ENCODE measurements at regions not wholly inside any gene's neighbourhood (a gene's known extent, or its start where the extent isn't known, plus 50 kb on each side); places are given as distances from the start of the nearest gene placed in this dataset.
A peak's percentile ranks its signal among the peaks of the same experiment; 100 is the strongest.

DNA sequence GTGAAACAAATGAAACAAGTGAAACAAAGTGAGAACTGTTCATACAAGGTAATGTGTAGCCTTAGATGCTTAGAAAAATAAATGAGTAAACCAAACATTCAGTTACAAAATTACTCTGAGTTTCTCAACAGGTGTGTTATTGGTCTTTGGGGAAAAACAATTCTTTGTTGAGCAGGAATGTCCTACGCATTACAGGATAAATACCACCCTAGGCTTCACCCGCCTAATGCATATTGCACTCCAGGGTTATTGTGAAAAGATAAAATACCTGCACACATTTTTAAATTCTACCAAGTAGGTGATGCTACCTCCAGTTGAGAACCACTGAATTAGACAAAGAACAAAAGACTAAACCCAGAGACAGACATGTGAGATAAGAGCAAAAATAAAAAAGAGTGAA, 72.2 kb downstream of the ADAMTS1 start:
- no peaks in the 10 kb centered on the region for H3K4me1 ChIP-seq (ENCODE audit: control extremely low read depth in 1 of 4, control insufficient read depth in 4 of 4, insufficient read depth in 4 of 4, low read length in 3 of 4)
- H3K36me3 ChIP-seq (ENCODE audit: control insufficient read depth in 4 of 4, insufficient read depth in 4 of 4, low read length in 3 of 4), result no peaks in the 10 kb centered on the region
- no peak overlapping the region for H3K4me3 ChIP-seq (ENCODE audit: control insufficient read depth in 1 of 7, extremely low read depth in 1 of 7, insufficient read depth in 4 of 7, low read depth in 2 of 7, low read length in 6 of 7)
- no CpG with 5 or more reads among the region's 2 CpGs for WGBS (ENCODE audit: insufficient coverage)
- no peak overlapping the region for H3K27ac ChIP-seq (ENCODE audit: insufficient read depth in 1 of 2, low read depth in 1 of 2, low read length in 2 of 2, poor library complexity in 1 of 2, severe bottlenecking in 2 of 2)
- H3K9me3 ChIP-seq (ENCODE audit: control extremely low read depth in 1 of 5, control insufficient read depth in 4 of 5, insufficient read depth in 2 of 5, low read depth in 1 of 5, low read length in 4 of 5), result peaks cover 0 to 1% (median 0%) of the 10 kb centered on the region in 5 experiments
- CTCF ChIA-PET, result no interaction called here
- no peak for DNase-seq
- H3K27me3 ChIP-seq (replicated peaks in 2 of 5; ENCODE audit: control insufficient read depth in 4 of 5, insufficient read depth in 5 of 5, low read length in 4 of 5), result no peaks in the 10 kb centered on the region
- POLR2A ChIA-PET, result no interaction called here

- peak; percentile 36 to 61 (median 55) for DNase-seq
- H3K4me1 ChIP-seq (ENCODE audit: control extremely low read depth in 1 of 4, control insufficient read depth in 4 of 4, insufficient read depth in 4 of 4, low read length in 3 of 4), result no peaks in the 10 kb centered on the region
- H3K27me3 ChIP-seq (replicated peaks in 2 of 5; ENCODE audit: control insufficient read depth in 4 of 5, insufficient read depth in 5 of 5, low read length in 4 of 5), result no peaks in the 10 kb centered on the region
- POLR2A ChIA-PET, result no interaction called here
- H3K4me3 ChIP-seq (ENCODE audit: control insufficient read depth in 1 of 7, extremely low read depth in 1 of 7, insufficient read depth in 4 of 7, low read depth in 2 of 7, low read length in 6 of 7), result no peak overlapping the region
- H3K9me3 ChIP-seq (ENCODE audit: control extremely low read depth in 1 of 5, control insufficient read depth in 4 of 5, insufficient read depth in 2 of 5, low read depth in 1 of 5, low read length in 4 of 5), result no peaks in the 10 kb centered on the region
- CTCF ChIA-PET, result interaction anchor here (0.9 to 1.6 kb wide), 3 partner anchors 11 to 1976 kb away, joined by 4 to 5 read pairs (median 4); no protein-coding TSS in a partner anchor
- WGBS (ENCODE audit: insufficient coverage), result 0% methylated on average over 2 of the region's 6 CpGs
- H3K27ac ChIP-seq (ENCODE audit: insufficient read depth in 1 of 2, low read depth in 1 of 2, low read length in 2 of 2, poor library complexity in 1 of 2, severe bottlenecking in 2 of 2), result no peak overlapping the region
- H3K36me3 ChIP-seq (ENCODE audit: control insufficient read depth in 4 of 4, insufficient read depth in 4 of 4, low read length in 3 of 4), result no peaks in the 10 kb centered on the region
Observed at GRCh38 chr21:26769613-26770188, 75.5 kb downstream of the ADAMTS1 start.

DNA sequence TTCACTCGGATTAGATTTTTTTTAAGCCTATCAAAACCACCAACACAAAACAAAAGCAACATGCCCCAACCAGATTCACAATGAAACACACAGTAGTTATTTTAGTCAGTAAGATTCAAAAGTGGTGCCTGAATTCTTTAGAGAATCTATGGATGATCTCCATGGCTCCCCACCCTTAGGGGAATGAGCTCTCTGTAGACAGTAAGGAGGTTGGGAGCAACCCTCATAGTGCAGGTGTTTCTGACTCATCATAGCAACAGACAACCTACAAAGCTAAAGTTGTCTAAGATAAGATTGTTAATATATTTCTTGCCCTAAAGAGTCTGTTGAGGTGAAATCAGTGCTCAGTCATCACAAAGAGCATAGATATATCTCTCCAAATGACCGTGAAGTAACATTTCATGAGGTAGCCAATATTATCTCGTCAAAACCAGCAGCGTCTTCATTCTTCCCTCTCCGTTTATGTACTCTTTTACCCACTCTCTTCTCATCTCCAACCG, 78.3 kb downstream of the ADAMTS1 start:
- no peaks in the 10 kb centered on the region for H3K36me3 ChIP-seq (ENCODE audit: control insufficient read depth in 4 of 4, insufficient read depth in 4 of 4, low read length in 3 of 4)
- ChIA-PET POLR2A (no interaction called here), CTCF (no interaction called here)
- no peaks in the 10 kb centered on the region for H3K4me1 ChIP-seq (ENCODE audit: control extremely low read depth in 1 of 4, control insufficient read depth in 4 of 4, insufficient read depth in 4 of 4, low read length in 3 of 4)
- WGBS (ENCODE audit: insufficient coverage), result 92% methylated on average over 5 of the region's 6 CpGs
- no peak overlapping the region for H3K4me3 ChIP-seq (ENCODE audit: control insufficient read depth in 1 of 7, extremely low read depth in 1 of 7, insufficient read depth in 4 of 7, low read depth in 2 of 7, low read length in 6 of 7)
- no peak overlapping the region for H3K27ac ChIP-seq (ENCODE audit: insufficient read depth in 1 of 2, low read depth in 1 of 2, low read length in 2 of 2, poor library complexity in 1 of 2, severe bottlenecking in 2 of 2)
- no peak for DNase-seq
- no peaks in the 10 kb centered on the region for H3K27me3 ChIP-seq (replicated peaks in 2 of 5; ENCODE audit: control insufficient read depth in 4 of 5, insufficient read depth in 5 of 5, low read length in 4 of 5)
- no peaks in the 10 kb centered on the region for H3K9me3 ChIP-seq (ENCODE audit: control extremely low read depth in 1 of 5, control insufficient read depth in 4 of 5, insufficient read depth in 2 of 5, low read depth in 1 of 5, low read length in 4 of 5)

GRCh38 chr21:26761174-26761915, 83.9 kb downstream of the ADAMTS1 start:
- ChIA-PET CTCF (no interaction called here), POLR2A (no interaction called here)
- Histone ChIP-seq H3K9me3 (ENCODE audit: control extremely low read depth in 1 of 5, control insufficient read depth in 4 of 5, insufficient read depth in 2 of 5, low read depth in 1 of 5, low read length in 4 of 5) (no peaks in the 10 kb centered on the region), H3K27me3 (replicated peaks in 2 of 5; ENCODE audit: control insufficient read depth in 4 of 5, insufficient read depth in 5 of 5, low read length in 4 of 5) (no peaks in the 10 kb centered on the region), H3K4me3 (ENCODE audit: control insufficient read depth in 1 of 7, extremely low read depth in 1 of 7, insufficient read depth in 4 of 7, low read depth in 2 of 7, low read length in 6 of 7) (no peak overlapping the region), H3K4me1 (ENCODE audit: control extremely low read depth in 1 of 4, control insufficient read depth in 4 of 4, insufficient read depth in 4 of 4, low read length in 3 of 4) (no peaks in the 10 kb centered on the region), H3K36me3 (ENCODE audit: control insufficient read depth in 4 of 4, insufficient read depth in 4 of 4, low read length in 3 of 4) (no peaks in the 10 kb centered on the region), H3K27ac (ENCODE audit: insufficient read depth in 1 of 2, low read depth in 1 of 2, low read length in 2 of 2, poor library complexity in 1 of 2, severe bottlenecking in 2 of 2) (no peak overlapping the region)
- no peak for DNase-seq
- 98% methylated on average over 4 of the region's 8 CpGs for WGBS (ENCODE audit: insufficient coverage)

DNA sequence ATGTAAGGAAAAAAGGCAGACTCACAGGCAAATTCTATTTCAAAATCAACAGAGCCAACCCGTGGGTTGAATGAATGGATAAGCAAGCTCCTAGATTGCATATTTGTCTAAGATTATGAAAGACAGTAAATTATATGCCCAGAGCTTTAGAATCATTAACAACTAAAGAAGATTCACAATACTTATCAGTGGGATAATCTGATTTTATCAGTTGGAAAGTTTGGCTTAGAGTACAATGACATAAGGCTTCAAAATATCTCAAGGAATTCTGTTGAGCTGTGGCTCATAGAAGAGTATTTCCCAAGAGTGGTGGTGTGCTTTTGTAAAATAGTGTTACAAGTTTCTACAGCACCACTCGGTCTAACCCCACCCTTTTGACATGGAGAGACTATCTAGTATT, 85.5 kb downstream of the ADAMTS1 start:
- no CpG with 5 or more reads among the region's 2 CpGs for WGBS (ENCODE audit: insufficient coverage)
- ChIA-PET CTCF (no interaction called here), POLR2A (no interaction called here)
- Histone ChIP-seq H3K27ac (ENCODE audit: insufficient read depth in 1 of 2, low read depth in 1 of 2, low read length in 2 of 2, poor library complexity in 1 of 2, severe bottlenecking in 2 of 2) (no peak overlapping the region), H3K36me3 (ENCODE audit: control insufficient read depth in 4 of 4, insufficient read depth in 4 of 4, low read length in 3 of 4) (no peaks in the 10 kb centered on the region), H3K4me1 (ENCODE audit: control extremely low read depth in 1 of 4, control insufficient read depth in 4 of 4, insufficient read depth in 4 of 4, low read length in 3 of 4) (no peaks in the 10 kb centered on the region), H3K27me3 (replicated peaks in 2 of 5; ENCODE audit: control insufficient read depth in 4 of 5, insufficient read depth in 5 of 5, low read length in 4 of 5) (no peaks in the 10 kb centered on the region), H3K9me3 (ENCODE audit: control extremely low read depth in 1 of 5, control insufficient read depth in 4 of 5, insufficient read depth in 2 of 5, low read depth in 1 of 5, low read length in 4 of 5) (no peaks in the 10 kb centered on the region), H3K4me3 (ENCODE audit: control insufficient read depth in 1 of 7, extremely low read depth in 1 of 7, insufficient read depth in 4 of 7, low read depth in 2 of 7, low read length in 6 of 7) (no peak overlapping the region)
- no peak for DNase-seq

- DNase-seq, result no peak
- H3K4me1 ChIP-seq (ENCODE audit: control extremely low read depth in 1 of 4, control insufficient read depth in 4 of 4, insufficient read depth in 4 of 4, low read length in 3 of 4), result no peaks in the 10 kb centered on the region
- H3K9me3 ChIP-seq (ENCODE audit: control extremely low read depth in 1 of 5, control insufficient read depth in 4 of 5, insufficient read depth in 2 of 5, low read depth in 1 of 5, low read length in 4 of 5), result no peaks in the 10 kb centered on the region
- no CpG with 5 or more reads among the region's 3 CpGs for WGBS (ENCODE audit: insufficient coverage)
- no peak overlapping the region for H3K4me3 ChIP-seq (ENCODE audit: control insufficient read depth in 1 of 7, extremely low read depth in 1 of 7, insufficient read depth in 4 of 7, low read depth in 2 of 7, low read length in 6 of 7)
- ChIA-PET CTCF (interaction anchor here (0.8 to 1.2 kb wide), 3 partner anchors 11 to 86 kb away, joined by 3 to 5 read pairs (median 3); no protein-coding TSS in a partner anchor), POLR2A (no interaction called here)
- no peaks in the 10 kb centered on the region for H3K27me3 ChIP-seq (replicated peaks in 2 of 5; ENCODE audit: control insufficient read depth in 4 of 5, insufficient read depth in 5 of 5, low read length in 4 of 5)
- H3K36me3 ChIP-seq (ENCODE audit: control insufficient read depth in 4 of 4, insufficient read depth in 4 of 4, low read length in 3 of 4), result no peaks in the 10 kb centered on the region
- H3K27ac ChIP-seq (ENCODE audit: insufficient read depth in 1 of 2, low read depth in 1 of 2, low read length in 2 of 2, poor library complexity in 1 of 2, severe bottlenecking in 2 of 2), result no peak overlapping the region
Observed at GRCh38 chr21:26758083-26758880, 86.9 kb downstream of the ADAMTS1 start.
